Effector memory CD8-positive, alpha-beta T cell (primary cell): ENCODE measurements at regions not wholly inside any gene's neighbourhood (a gene's known extent, or its start where the extent isn't known, plus 50 kb on each side); places are given as distances from the start of the nearest gene placed in this dataset.
"Not testable (repeated sequence)": the region's sequence is repeated elsewhere in the genome, so short reads cannot be mapped to it uniquely, and the experiment has no call there.

ENCODE experiments used
- ATAC-seq: fragments of 150-1000 bp; cut with Tn5 transposase; replicated peaks from 2 replicates; pipeline ENCODE4 v1.10.0; 2021; ENCODE audit warnings: mild to moderate bottlenecking, moderate library complexity
- DNase-seq, 3 experiments: peaks; one replicate each; pipeline ENCODE4 v3.0.0; 2021
- H3K27ac Mint-ChIP-seq, 2 donors: one replicate each; pipeline ENCODE4 v1.8.0; 2022; ENCODE audit warnings: mild to moderate bottlenecking in 2 of 2, mixed read lengths in 2 of 2, moderate library complexity in 2 of 2
- H3K27me3 Mint-ChIP-seq, 2 donors: one replicate each; pipeline ENCODE4 v1.8.0; 2022; ENCODE audit warnings: mixed read lengths in 2 of 2
- H3K36me3 Mint-ChIP-seq: one replicate; pipeline ENCODE4 v1.8.0; 2022; ENCODE audit warnings: mild to moderate bottlenecking, moderate library complexity, mixed read lengths; ENCODE audit not compliant: insufficient read depth
- H3K4me1 Mint-ChIP-seq, 2 donors: one replicate each; pipeline ENCODE4 v1.8.0; 2022; ENCODE audit warnings: low read depth in 2 of 2, mixed read lengths in 2 of 2
- H3K4me3 Mint-ChIP-seq, 2 donors: one replicate each; pipeline ENCODE4 v1.8.0; 2022; ENCODE audit warnings: mild to moderate bottlenecking in 2 of 2, mixed read lengths in 2 of 2, moderate library complexity in 2 of 2
- H3K9me3 Mint-ChIP-seq, 2 donors: one replicate each; pipeline ENCODE4 v1.8.0; 2022; ENCODE audit warnings: mixed read lengths in 2 of 2

GRCh38 chr1:192862271-192862670, 53.4 kb downstream of the RGS2 start:
- no peaks in the 10 kb centered on the region for H3K4me1 Mint-ChIP-seq
- H3K27ac Mint-ChIP-seq, result no peak overlapping the region
- DNase-seq (no peak), ATAC-seq (no peak)
- no peaks in the 10 kb centered on the region for H3K36me3 Mint-ChIP-seq
- H3K4me3 Mint-ChIP-seq, result no peak overlapping the region
- H3K9me3 Mint-ChIP-seq, result no peaks in the 10 kb centered on the region
- no peaks in the 10 kb centered on the region for H3K27me3 Mint-ChIP-seq

GRCh38 chr1:192866241-192866868, 57.5 kb downstream of the RGS2 start:
- Mint-ChIP-seq H3K4me1 (no peaks in the 10 kb centered on the region), H3K9me3 (no peaks in the 10 kb centered on the region)
- no peak for ATAC-seq

GRCh38 chr1:192867180-192867579, 58.3 kb downstream of the RGS2 start:
- no peaks in the 10 kb centered on the region for H3K27me3 Mint-ChIP-seq
- no peak overlapping the region for H3K27ac Mint-ChIP-seq
- no peak overlapping the region for H3K4me3 Mint-ChIP-seq
- no peak for DNase-seq
- H3K36me3 Mint-ChIP-seq, result no peaks in the 10 kb centered on the region
- no peaks in the 10 kb centered on the region for H3K4me1 Mint-ChIP-seq
- H3K9me3 Mint-ChIP-seq, result no peaks in the 10 kb centered on the region
- no peak for ATAC-seq

More at GRCh38 chr1:192866241-192866868, 57.5 kb downstream of the RGS2 start:
- no peak for DNase-seq
- Mint-ChIP-seq H3K36me3 (no peaks in the 10 kb centered on the region), H3K4me3 (no peak overlapping the region), H3K27me3 (no peaks in the 10 kb centered on the region), H3K27ac (no peak overlapping the region)

GRCh38 chr1:192869308-192869940, 60.6 kb downstream of the RGS2 start:
- Mint-ChIP-seq H3K27me3 (peaks cover 0 to 6% of the 10 kb centered on the region in 2 donors), H3K27ac (no peak overlapping the region), H3K9me3 (no peaks in the 10 kb centered on the region), H3K36me3 (no peaks in the 10 kb centered on the region), H3K4me1 (no peaks in the 10 kb centered on the region), H3K4me3 (no peak overlapping the region)
- DNase-seq (no peak), ATAC-seq (no peak)

- ATAC-seq, result no peak
Observed at GRCh38 chr1:192872010-192872409, 63.2 kb downstream of the RGS2 start.

GRCh38 chr1:192873836-192874235, 65.0 kb downstream of the RGS2 start:
- Mint-ChIP-seq H3K27me3 (peaks cover 9 to 23% of the 10 kb centered on the region in 2 donors), H3K9me3 (no peaks in the 10 kb centered on the region), H3K4me3 (no peak overlapping the region), H3K36me3 (no peaks in the 10 kb centered on the region), H3K27ac (no peak overlapping the region), H3K4me1 (peaks cover 4 to 5% of the 10 kb centered on the region in 2 donors)
- DNase-seq, result no peak
- no peak for ATAC-seq

More at GRCh38 chr1:192872010-192872409, 63.2 kb downstream of the RGS2 start:
- H3K9me3 Mint-ChIP-seq, result no peaks in the 10 kb centered on the region
- no peak overlapping the region for H3K27ac Mint-ChIP-seq
- no peak for DNase-seq
- no peak overlapping the region for H3K4me3 Mint-ChIP-seq
- peaks cover 9 to 23% of the 10 kb centered on the region in 2 donors for H3K27me3 Mint-ChIP-seq
- no peaks in the 10 kb centered on the region for H3K4me1 Mint-ChIP-seq
- H3K36me3 Mint-ChIP-seq, result no peaks in the 10 kb centered on the region

GRCh38 chr1:192876633-192877032, 67.8 kb downstream of the RGS2 start:
- no peak for ATAC-seq
- no peak overlapping the region for H3K4me3 Mint-ChIP-seq
- H3K36me3 Mint-ChIP-seq, result no peaks in the 10 kb centered on the region
- H3K27ac Mint-ChIP-seq, result no peak overlapping the region
- H3K27me3 Mint-ChIP-seq, result peaks cover 9 to 32% of the 10 kb centered on the region in 2 donors
- no peaks in the 10 kb centered on the region for H3K9me3 Mint-ChIP-seq
- H3K4me1 Mint-ChIP-seq, result peaks cover 4 to 5% of the 10 kb centered on the region in 2 donors
- DNase-seq, result no peak

GRCh38 chr1:192877283-192877886, 68.5 kb downstream of the RGS2 start:
- no peak overlapping the region for H3K4me3 Mint-ChIP-seq

GRCh38 chr1:192878249-192878648, 69.4 kb downstream of the RGS2 start:
- Mint-ChIP-seq H3K36me3 (no peaks in the 10 kb centered on the region), H3K27ac (no peak overlapping the region), H3K4me3 (no peak overlapping the region), H3K27me3 (peaks cover 9 to 32% of the 10 kb centered on the region in 2 donors), H3K4me1 (peaks cover 4 to 5% of the 10 kb centered on the region in 2 donors), H3K9me3 (no peaks in the 10 kb centered on the region)
- ATAC-seq (no peak), DNase-seq (no peak)

More at GRCh38 chr1:192877283-192877886, 68.5 kb downstream of the RGS2 start:
- Mint-ChIP-seq H3K27me3 (peaks cover 9 to 32% of the 10 kb centered on the region in 2 donors), H3K36me3 (no peaks in the 10 kb centered on the region), H3K4me1 (peaks cover 4 to 5% of the 10 kb centered on the region in 2 donors), H3K9me3 (no peaks in the 10 kb centered on the region), H3K27ac (no peak overlapping the region)
- ATAC-seq, result no peak
- DNase-seq, result no peak

- Mint-ChIP-seq H3K4me1 (peaks cover 4 to 5% of the 10 kb centered on the region in 2 donors), H3K9me3 (no peaks in the 10 kb centered on the region), H3K27ac (no peak overlapping the region), H3K27me3 (peaks cover 9 to 27% of the 10 kb centered on the region in 2 donors), H3K4me3 (no peak overlapping the region), H3K36me3 (no peaks in the 10 kb centered on the region)
- DNase-seq, result no peak
- no peak for ATAC-seq
Observed at GRCh38 chr1:192879406-192879805, 70.6 kb downstream of the RGS2 start.

- Mint-ChIP-seq H3K9me3 (no peaks in the 10 kb centered on the region), H3K27ac (no peak overlapping the region), H3K4me1 (peaks cover 5 to 6% of the 10 kb centered on the region in 2 donors), H3K27me3 (peaks cover 7 to 18% of the 10 kb centered on the region in 2 donors), H3K4me3 (no peak overlapping the region), H3K36me3 (no peaks in the 10 kb centered on the region)
- ATAC-seq (no peak), DNase-seq (no peak)
Observed at GRCh38 chr1:192880231-192880630, 71.4 kb downstream of the RGS2 start.

- Mint-ChIP-seq H3K9me3 (no peaks in the 10 kb centered on the region), H3K27ac (no peak overlapping the region), H3K4me1 (peaks cover 0 to 4% of the 10 kb centered on the region in 2 donors), H3K27me3 (peaks cover 0 to 9% of the 10 kb centered on the region in 2 donors), H3K4me3 (no peak overlapping the region), H3K36me3 (no peaks in the 10 kb centered on the region)
- DNase-seq (no peak), ATAC-seq (no peak)
Observed at GRCh38 chr1:192884241-192884640, 75.4 kb downstream of the RGS2 start.

GRCh38 chr1:192885387-192885786, 76.5 kb downstream of the RGS2 start:
- not testable (repeated sequence) for H3K9me3 Mint-ChIP-seq, DNase-seq, H3K36me3 Mint-ChIP-seq, H3K27ac Mint-ChIP-seq, H3K27me3 Mint-ChIP-seq, ATAC-seq, H3K4me1 Mint-ChIP-seq, H3K4me3 Mint-ChIP-seq

GRCh38 chr1:192887426-192887825, 78.6 kb downstream of the RGS2 start:
- Mint-ChIP-seq H3K36me3 (no peaks in the 10 kb centered on the region), H3K4me1 (peaks cover 0 to 4% of the 10 kb centered on the region in 2 donors), H3K27ac (no peak overlapping the region), H3K27me3 (no peaks in the 10 kb centered on the region), H3K4me3 (no peak overlapping the region), H3K9me3 (no peaks in the 10 kb centered on the region)
- ATAC-seq (no peak), DNase-seq (no peak)
